UCSD-AML1 (cell line): ENCODE measurements at regions not wholly inside any gene's neighbourhood (a gene's known extent, or its start where the extent isn't known, plus 50 kb on each side); places are given as distances from the start of the nearest gene placed in this dataset.

Experiments
- DNase-seq: peaks from one replicate; lab custom pipeline; 2025; ENCODE audit not compliant: unreplicated experiment; lab: John Stamatoyannopoulos, UW

DNA sequence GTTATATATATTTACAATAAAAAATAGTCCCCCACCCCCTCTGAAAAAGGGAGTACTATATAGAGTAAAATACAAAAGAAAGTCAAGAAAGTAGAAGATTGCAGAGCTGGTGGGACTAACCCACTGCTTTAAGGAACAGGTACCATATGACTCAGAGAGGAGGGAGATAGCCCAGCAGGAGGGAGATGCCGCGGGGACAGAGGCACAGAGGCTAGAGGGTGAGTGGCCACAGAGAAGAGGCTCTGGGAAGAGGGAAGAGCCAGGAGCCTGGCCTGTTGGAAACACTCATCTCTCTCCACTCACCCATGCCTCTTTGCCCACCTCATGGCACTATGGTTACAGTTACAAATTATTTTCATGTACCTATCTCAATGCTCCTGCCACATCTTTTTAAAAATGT, 53.6 kb upstream of the LYVE1 start:
- DNase-seq, result no peak

DNA sequence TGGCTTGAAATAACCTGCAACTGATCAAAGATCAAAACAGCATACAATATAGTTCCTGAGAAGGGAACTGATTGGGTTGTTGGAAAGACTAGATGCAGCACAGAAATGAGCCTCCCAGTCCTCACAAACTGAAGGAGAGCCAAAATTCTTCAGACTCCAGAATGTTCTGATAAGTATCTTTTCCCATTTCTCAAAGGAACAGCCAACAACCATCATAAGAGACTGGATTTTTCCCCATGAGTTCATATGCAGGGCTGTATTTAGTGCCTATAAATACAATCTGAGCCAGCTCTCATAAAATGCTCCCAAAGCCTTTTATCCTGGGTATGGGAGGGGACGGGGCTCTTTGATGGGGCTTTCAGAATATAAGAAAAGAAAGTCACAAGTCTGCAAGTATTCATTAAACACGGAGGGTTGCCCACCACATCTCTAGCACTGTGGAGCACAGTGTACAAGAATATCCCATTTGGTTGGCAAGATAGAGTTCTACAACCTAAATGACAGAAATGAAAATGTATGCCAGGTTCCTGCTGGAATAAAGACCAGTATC, 50.7 kb upstream of the LYVE1 start:
- no peak for DNase-seq

GRCh38 chr11:10618490-10618889, 50.0 kb upstream of the LYVE1 start:
- DNase-seq, result no peak
